ENCODE measurements at regions not wholly inside any gene's neighbourhood (a gene's known extent, or its start where the extent isn't known, plus 50 kb on each side); places are given as distances from the start of the nearest gene placed in this dataset.

DNA sequence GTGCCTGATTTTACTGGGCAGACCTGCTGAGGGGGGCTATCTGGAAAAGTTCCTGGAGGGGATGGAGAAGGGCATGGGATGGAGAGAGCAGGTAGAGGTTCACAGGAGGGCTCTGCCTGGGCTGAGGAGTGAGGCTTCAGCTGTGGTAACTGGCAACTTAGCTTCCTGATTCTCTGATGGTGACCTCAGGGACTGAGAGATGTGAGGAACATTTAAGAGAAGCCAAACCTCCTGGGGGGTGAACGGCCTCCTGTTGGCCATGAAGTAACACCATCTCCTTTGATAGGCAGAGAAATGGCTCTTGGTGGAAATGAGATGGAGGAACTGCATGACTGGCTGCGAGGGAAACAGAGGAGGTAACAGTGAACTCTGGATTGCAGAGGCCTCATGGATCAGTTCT is 97.3 kb upstream of the ROPN1 start:
- no peak for TF ChIP-seq ZNF274 (IDR thresholded peaks at IDR 0.05; ENCODE audit: low read depth, low read length)
- TF ChIP-seq YY1 (IDR thresholded peaks at IDR 0.05; ENCODE audit: insufficient read depth, insufficient read length) = no peak
